Hepatocyte (in vitro differentiated cells): ENCODE measurements at regions not wholly inside any gene's neighbourhood (a gene's known extent, or its start where the extent isn't known, plus 50 kb on each side); places are given as distances from the start of the nearest gene placed in this dataset.

Source experiments
- DNase-seq: peaks from one replicate; pipeline ENCODE4 v3.0.0-alpha.2; 2016; ENCODE audit warnings: low spot score
- H2AFZ ChIP-seq: fragments of 200-600 bp; sonication (generic); 2 replicates; pipeline ENCODE4 v1.6.0; 2016; ENCODE audit warnings: antibody characterized with exemption, mild to moderate bottlenecking
- H3K27ac ChIP-seq: fragments of 200-600 bp; sonication (generic); 2 replicates; pipeline ENCODE4 v1.5.1; 2016; ENCODE audit warnings: mild to moderate bottlenecking
- H3K27me3 ChIP-seq: fragments of 200-600 bp; sonication (generic); 2 replicates; pipeline ENCODE4 v1.6.1; 2016
- H3K36me3 ChIP-seq: fragments of 200-600 bp; sonication (generic); replicated peaks from 2 replicates; pipeline ENCODE4 v1.5.1; 2016; ENCODE audit warnings: low read depth; ENCODE audit not compliant: insufficient read depth
- H3K4me1 ChIP-seq: fragments of 200-600 bp; sonication (generic); 2 replicates; pipeline ENCODE4 v1.5.1; 2016; ENCODE audit warnings: mild to moderate bottlenecking, moderate library complexity; ENCODE audit not compliant: insufficient read depth
- H3K4me2 ChIP-seq: fragments of 200-600 bp; sonication (generic); 2 replicates; pipeline ENCODE4 v1.6.0; 2016
- H3K4me3 ChIP-seq: fragments of 200-600 bp; sonication (generic); 2 replicates; pipeline ENCODE4 v1.5.1; 2016; ENCODE audit warnings: mild to moderate bottlenecking
- H3K79me2 ChIP-seq: fragments of 200-600 bp; sonication (generic); 2 replicates; pipeline ENCODE4 v1.6.0; 2017; ENCODE audit warnings: mild to moderate bottlenecking
- H3K9me2 ChIP-seq: fragments of 200-600 bp; sonication (generic); replicated peaks from 2 replicates; pipeline ENCODE4 v1.6.0; 2017; ENCODE audit warnings: mild to moderate bottlenecking; ENCODE audit not compliant: insufficient read depth
- H3K9me3 ChIP-seq: fragments of 200-600 bp; sonication (generic); 2 replicates; pipeline ENCODE4 v1.5.1; 2016; ENCODE audit warnings: low read depth, mild to moderate bottlenecking
- H4K20me1 ChIP-seq: fragments of 200-600 bp; sonication (generic); 2 replicates; pipeline ENCODE4 v1.6.0; 2016; ENCODE audit warnings: mild to moderate bottlenecking; ENCODE audit not compliant: insufficient read depth, poor library complexity, severe bottlenecking
- EZH2 ChIP-seq: fragments of 200-600 bp; sonication (generic); IDR thresholded peaks from 2 replicates; pipeline ENCODE4 v1.6.1; 2016; ENCODE audit warnings: antibody characterized with exemption, mild to moderate bottlenecking, borderline replicate concordance
- EZH2phosphoT487 ChIP-seq: fragments of 200-600 bp; sonication (generic); IDR thresholded peaks from one replicate; pipeline ENCODE4 v1.6.1; 2018; ENCODE audit warnings: antibody characterized with exemption, mild to moderate bottlenecking, low read depth, moderate library complexity; ENCODE audit not compliant: unreplicated experiment, severe bottlenecking
- WGBS: methylation state at CpG from one replicate; pipeline ENCODE4 v1.1.6; 2016; ENCODE audit warnings: low lambda C conversion rate; ENCODE audit errors: missing lambda C conversion rate; 5-methylcytosine and 5-hydroxymethylcytosine counted together
- TF ChIP-seq, protein P1 (sequence below): fragments of 200-600 bp; sonication (generic); IDR thresholded peaks from 2 replicates; pipeline ENCODE4 v1.5.1; 2016; ENCODE audit warnings: antibody characterized with exemption, mild to moderate bottlenecking; ENCODE audit not compliant: poor library complexity

DNA sequence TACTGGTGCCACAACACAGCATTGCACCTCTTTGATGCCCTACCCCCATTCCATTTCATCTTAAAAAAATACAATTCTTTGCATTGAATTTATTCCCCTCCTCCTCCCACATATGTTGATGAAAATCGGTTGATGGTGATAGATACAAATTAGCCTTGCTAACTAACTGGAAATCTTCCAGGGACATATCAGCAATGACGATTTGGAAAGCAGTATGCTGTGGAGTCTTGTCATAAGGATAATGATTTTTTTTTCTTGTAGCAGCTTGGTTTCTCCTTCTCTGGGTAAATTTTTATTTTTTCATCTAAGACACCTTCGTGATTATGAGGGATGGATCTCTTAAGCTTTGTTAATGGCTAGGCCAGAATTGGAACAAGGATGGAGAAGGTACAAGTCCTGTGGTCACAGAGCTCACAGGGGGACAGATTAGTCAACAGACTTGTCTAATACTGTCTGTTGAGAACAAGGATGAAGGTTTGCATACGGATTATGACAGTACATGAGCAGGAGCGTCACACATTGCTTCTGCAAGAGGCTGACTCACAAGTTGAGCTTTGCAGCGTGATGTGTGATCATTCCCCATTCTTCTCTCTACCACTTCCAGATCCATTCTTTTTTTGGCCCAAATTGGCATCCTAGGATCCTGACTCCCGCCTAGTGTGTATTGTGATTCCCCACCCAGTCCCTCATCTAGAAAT, 233.1 kb upstream of the FERMT1 start:
- no peaks in the 10 kb centered on the region for H3K79me2 ChIP-seq
- H3K4me2 ChIP-seq: no peak overlapping the region
- no peaks in the 10 kb centered on the region for H3K27me3 ChIP-seq
- H4K20me1 ChIP-seq: no peaks in the 10 kb centered on the region
- TF ChIP-seq EZH2phosphoT487: no peak
- TF ChIP-seq, protein P1, sequence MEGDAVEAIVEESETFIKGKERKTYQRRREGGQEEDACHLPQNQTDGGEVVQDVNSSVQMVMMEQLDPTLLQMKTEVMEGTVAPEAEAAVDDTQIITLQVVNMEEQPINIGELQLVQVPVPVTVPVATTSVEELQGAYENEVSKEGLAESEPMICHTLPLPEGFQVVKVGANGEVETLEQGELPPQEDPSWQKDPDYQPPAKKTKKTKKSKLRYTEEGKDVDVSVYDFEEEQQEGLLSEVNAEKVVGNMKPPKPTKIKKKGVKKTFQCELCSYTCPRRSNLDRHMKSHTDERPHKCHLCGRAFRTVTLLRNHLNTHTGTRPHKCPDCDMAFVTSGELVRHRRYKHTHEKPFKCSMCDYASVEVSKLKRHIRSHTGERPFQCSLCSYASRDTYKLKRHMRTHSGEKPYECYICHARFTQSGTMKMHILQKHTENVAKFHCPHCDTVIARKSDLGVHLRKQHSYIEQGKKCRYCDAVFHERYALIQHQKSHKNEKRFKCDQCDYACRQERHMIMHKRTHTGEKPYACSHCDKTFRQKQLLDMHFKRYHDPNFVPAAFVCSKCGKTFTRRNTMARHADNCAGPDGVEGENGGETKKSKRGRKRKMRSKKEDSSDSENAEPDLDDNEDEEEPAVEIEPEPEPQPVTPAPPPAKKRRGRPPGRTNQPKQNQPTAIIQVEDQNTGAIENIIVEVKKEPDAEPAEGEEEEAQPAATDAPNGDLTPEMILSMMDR: no peak
- TF ChIP-seq EZH2: no peak
- H3K27ac ChIP-seq: no peak overlapping the region
- H2AFZ ChIP-seq: no peak overlapping the region
- H3K9me2 ChIP-seq: no peaks in the 10 kb centered on the region
- no peak for DNase-seq
- H3K4me3 ChIP-seq: no peak overlapping the region
- H3K4me1 ChIP-seq: no peaks in the 10 kb centered on the region
- H3K9me3 ChIP-seq: no peaks in the 10 kb centered on the region
- WGBS: 90% methylated on average over 7 of the region's 7 CpGs
- H3K36me3 ChIP-seq: no peaks in the 10 kb centered on the region

DNA sequence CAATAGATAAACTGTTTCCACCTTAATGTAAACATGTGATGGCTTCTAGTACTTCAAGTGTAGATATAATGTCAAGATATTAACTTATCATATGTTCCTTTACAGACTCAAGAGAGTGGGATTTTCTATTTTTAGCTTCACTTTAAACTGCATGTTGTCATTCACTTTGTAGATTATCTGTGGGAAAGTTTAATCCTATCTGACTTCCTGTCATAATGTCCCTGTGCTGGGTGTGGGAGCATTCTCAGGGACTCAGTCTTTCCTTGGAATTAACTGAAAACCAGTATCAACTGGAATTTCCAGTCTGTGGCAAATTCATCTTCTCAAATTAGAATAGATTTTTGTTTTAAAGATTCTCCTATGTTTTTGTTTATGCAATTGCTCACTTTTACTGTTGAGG, 226.1 kb upstream of the FERMT1 start:
- Histone ChIP-seq H3K4me2 (no peak overlapping the region), H2AFZ (no peak overlapping the region), H3K79me2 (no peaks in the 10 kb centered on the region), H3K36me3 (no peaks in the 10 kb centered on the region), H3K9me3 (no peaks in the 10 kb centered on the region), H3K9me2 (no peaks in the 10 kb centered on the region), H3K27ac (no peak overlapping the region), H3K27me3 (no peaks in the 10 kb centered on the region), H4K20me1 (no peaks in the 10 kb centered on the region), H3K4me3 (no peak overlapping the region), H3K4me1 (no peaks in the 10 kb centered on the region)
- TF ChIP-seq EZH2 (no peak), EZH2phosphoT487 (no peak)
- TF ChIP-seq, protein P1: no peak
- no peak for DNase-seq

DNA sequence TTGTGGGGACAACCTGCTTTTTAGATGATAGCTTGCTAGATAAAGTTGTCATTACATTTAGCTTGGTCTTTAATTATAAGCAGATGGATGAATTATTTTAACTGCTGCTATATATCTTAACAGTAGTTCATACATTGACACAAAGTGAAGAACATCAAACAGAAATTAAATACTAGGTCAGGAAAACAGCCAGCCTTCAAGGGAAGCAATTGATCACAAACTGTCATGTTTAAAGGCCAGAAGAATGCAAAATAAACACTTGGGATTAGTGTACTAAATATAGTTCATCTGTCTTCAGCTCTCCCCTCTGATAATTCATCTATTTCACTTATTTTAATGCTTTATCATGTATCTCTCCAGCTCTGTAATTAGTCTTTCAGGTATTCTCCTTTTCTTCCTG, 225.1 kb upstream of the FERMT1 start:
- Histone ChIP-seq H2AFZ (no peak overlapping the region), H3K4me3 (no peak overlapping the region), H3K4me2 (no peak overlapping the region), H3K27ac (no peak overlapping the region), H3K79me2 (no peaks in the 10 kb centered on the region), H3K4me1 (no peaks in the 10 kb centered on the region), H3K27me3 (no peaks in the 10 kb centered on the region), H3K36me3 (no peaks in the 10 kb centered on the region), H3K9me2 (no peaks in the 10 kb centered on the region), H3K9me3 (no peaks in the 10 kb centered on the region), H4K20me1 (no peaks in the 10 kb centered on the region)
- no peak for TF ChIP-seq EZH2phosphoT487
- TF ChIP-seq, protein P1: no peak
- TF ChIP-seq EZH2: no peak
- no peak for DNase-seq

DNA sequence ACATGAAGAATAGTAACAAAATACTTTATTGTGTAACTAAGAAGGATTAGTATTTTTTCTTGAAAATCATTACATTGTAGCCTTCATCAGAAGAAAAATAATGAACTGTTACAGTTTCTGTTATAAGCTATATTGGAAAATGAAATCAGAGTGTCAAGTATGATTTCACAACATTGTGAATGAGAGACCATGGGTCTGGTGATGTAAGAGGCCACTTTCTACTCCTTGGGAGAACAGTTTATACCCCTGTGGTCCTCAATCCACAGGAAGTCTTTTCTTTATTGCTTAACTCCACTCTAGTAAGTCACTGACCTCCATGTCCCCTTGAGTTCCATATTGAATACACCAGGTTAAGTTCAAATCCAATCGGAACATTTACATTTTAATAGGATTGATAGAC, 218.7 kb upstream of the FERMT1 start:
- Histone ChIP-seq H3K4me2 (no peak overlapping the region), H4K20me1 (no peaks in the 10 kb centered on the region), H3K9me3 (no peaks in the 10 kb centered on the region), H3K79me2 (no peaks in the 10 kb centered on the region), H3K9me2 (no peaks in the 10 kb centered on the region), H2AFZ (no peak overlapping the region), H3K4me3 (no peak overlapping the region), H3K27ac (no peak overlapping the region), H3K36me3 (no peaks in the 10 kb centered on the region), H3K27me3 (no peaks in the 10 kb centered on the region), H3K4me1 (no peaks in the 10 kb centered on the region)
- DNase-seq: no peak
- WGBS: 100% methylated on average over 1 of the region's 1 CpG
- TF ChIP-seq, protein P1: no peak
- TF ChIP-seq EZH2 (no peak), EZH2phosphoT487 (no peak)
